ENCODE measurements at regions not wholly inside any gene's neighbourhood (a gene's known extent, or its start where the extent isn't known, plus 50 kb on each side); places are given as distances from the start of the nearest gene placed in this dataset.
"Not testable (repeated sequence)": the region's sequence is repeated elsewhere in the genome, so short reads cannot be mapped to it uniquely, and the experiment has no call there.

GRCh38 chr14:85186082-85186481, 343.9 kb upstream of the FLRT2 start:
- TF ChIP-seq CTCF (IDR thresholded peaks at IDR 0.05; ENCODE audit: unreplicated experiment): no peak
- DNase-seq (ENCODE audit: unreplicated experiment): no peak
- no peaks in the 10 kb centered on the region for H3K36me3 Mint-ChIP-seq (ENCODE audit: insufficient read depth, unreplicated experiment)
- no peaks in the 10 kb centered on the region for H3K9me3 Mint-ChIP-seq (ENCODE audit: unreplicated experiment)
- no peak overlapping the region for H3K4me3 Mint-ChIP-seq (ENCODE audit: unreplicated experiment)
- ChIA-PET CTCF (interaction anchor here (1.6 kb wide), 1 partner anchor 343 kb away, joined by 3 read pairs; no protein-coding TSS in a partner anchor), POLR2A (no interaction called here)
- H3K27ac Mint-ChIP-seq (ENCODE audit: low read depth, unreplicated experiment): no peak overlapping the region
- intact Hi-C loops (cut with micrococcal nuclease): no loop called here
- no peaks in the 10 kb centered on the region for H3K4me1 Mint-ChIP-seq (ENCODE audit: insufficient read depth, unreplicated experiment)
- H3K27me3 Mint-ChIP-seq (ENCODE audit: insufficient read depth, unreplicated experiment): no peaks in the 10 kb centered on the region
- no TSS peak for BruUV-seq (replicated peaks)

GRCh38 chr14:85187521-85187920, 342.4 kb upstream of the FLRT2 start:
- CTCF ChIA-PET: no interaction called here

GRCh38 chr14:85188836-85189235, 341.1 kb upstream of the FLRT2 start:
- intact Hi-C loops (cut with micrococcal nuclease): no loop called here
- Mint-ChIP-seq H3K9me3 (ENCODE audit: unreplicated experiment) (no peaks in the 10 kb centered on the region), H3K27me3 (ENCODE audit: insufficient read depth, unreplicated experiment) (no peaks in the 10 kb centered on the region), H3K4me3 (ENCODE audit: unreplicated experiment) (no peak overlapping the region), H3K27ac (ENCODE audit: low read depth, unreplicated experiment) (no peak overlapping the region), H3K4me1 (ENCODE audit: insufficient read depth, unreplicated experiment) (no peaks in the 10 kb centered on the region), H3K36me3 (ENCODE audit: insufficient read depth, unreplicated experiment) (no peaks in the 10 kb centered on the region)
- POLR2A ChIA-PET: no interaction called here
- TF ChIP-seq CTCF (IDR thresholded peaks at IDR 0.05; ENCODE audit: unreplicated experiment): no peak
- no peak for DNase-seq (ENCODE audit: unreplicated experiment)
- no TSS peak for BruUV-seq (replicated peaks)
- CTCF ChIA-PET: no interaction called here

More at GRCh38 chr14:85187521-85187920, 342.4 kb upstream of the FLRT2 start:
- POLR2A ChIA-PET: interaction anchor here (0.6 kb wide), 1 partner anchor 465 kb away, joined by 3 read pairs; no protein-coding TSS in a partner anchor
- H3K36me3 Mint-ChIP-seq (ENCODE audit: insufficient read depth, unreplicated experiment): no peaks in the 10 kb centered on the region
- no peaks in the 10 kb centered on the region for H3K9me3 Mint-ChIP-seq (ENCODE audit: unreplicated experiment)
- no peaks in the 10 kb centered on the region for H3K4me1 Mint-ChIP-seq (ENCODE audit: insufficient read depth, unreplicated experiment)
- no peak for TF ChIP-seq CTCF (IDR thresholded peaks at IDR 0.05; ENCODE audit: unreplicated experiment)
- no peak overlapping the region for H3K4me3 Mint-ChIP-seq (ENCODE audit: unreplicated experiment)
- BruUV-seq (replicated peaks): no TSS peak
- peak; percentile 31 for DNase-seq (ENCODE audit: unreplicated experiment)
- H3K27ac Mint-ChIP-seq (ENCODE audit: low read depth, unreplicated experiment): no peak overlapping the region
- no peaks in the 10 kb centered on the region for H3K27me3 Mint-ChIP-seq (ENCODE audit: insufficient read depth, unreplicated experiment)
- intact Hi-C loops (cut with micrococcal nuclease): no loop called here

GRCh38 chr14:85189253-85189652, 340.7 kb upstream of the FLRT2 start:
- H3K27me3 Mint-ChIP-seq (ENCODE audit: insufficient read depth, unreplicated experiment); BruUV-seq (replicated peaks); H3K9me3 Mint-ChIP-seq (ENCODE audit: unreplicated experiment); H3K36me3 Mint-ChIP-seq (ENCODE audit: insufficient read depth, unreplicated experiment); H3K27ac Mint-ChIP-seq (ENCODE audit: low read depth, unreplicated experiment); CTCF ChIA-PET; H3K4me3 Mint-ChIP-seq (ENCODE audit: unreplicated experiment); H3K4me1 Mint-ChIP-seq (ENCODE audit: insufficient read depth, unreplicated experiment); intact Hi-C loops (cut with micrococcal nuclease); POLR2A ChIA-PET: not testable (repeated sequence)
- DNase-seq (ENCODE audit: unreplicated experiment): peak; percentile 25

GRCh38 chr14:85190251-85190650, 339.7 kb upstream of the FLRT2 start:
- ChIA-PET POLR2A (no interaction called here), CTCF (no interaction called here)
- no peaks in the 10 kb centered on the region for H3K4me1 Mint-ChIP-seq (ENCODE audit: insufficient read depth, unreplicated experiment)
- no peak for DNase-seq (ENCODE audit: unreplicated experiment)
- no peaks in the 10 kb centered on the region for H3K36me3 Mint-ChIP-seq (ENCODE audit: insufficient read depth, unreplicated experiment)
- no peak for TF ChIP-seq CTCF (IDR thresholded peaks at IDR 0.05; ENCODE audit: unreplicated experiment)
- H3K9me3 Mint-ChIP-seq (ENCODE audit: unreplicated experiment): no peaks in the 10 kb centered on the region
- BruUV-seq (replicated peaks): no TSS peak
- H3K27me3 Mint-ChIP-seq (ENCODE audit: insufficient read depth, unreplicated experiment): no peaks in the 10 kb centered on the region
- H3K27ac Mint-ChIP-seq (ENCODE audit: low read depth, unreplicated experiment): no peak overlapping the region
- intact Hi-C loops (cut with micrococcal nuclease): loop anchor here (10.0 kb wide), 1 partner anchor 225 kb away; no protein-coding TSS in a partner anchor
- H3K4me3 Mint-ChIP-seq (ENCODE audit: unreplicated experiment): no peak overlapping the region
